ENCODE measurements at regions not wholly inside any gene's neighbourhood (a gene's known extent, or its start where the extent isn't known, plus 50 kb on each side); places are given as distances from the start of the nearest gene placed in this dataset.

- no peaks in the 10 kb centered on the region for H3K4me1 ChIP-seq
- intact Hi-C loops (cut with DNase I; ENCODE audit: low total_unique reads), result no loop called here
- H3K36me3 ChIP-seq, result no peaks in the 10 kb centered on the region
- no peaks in the 10 kb centered on the region for H3K9me3 ChIP-seq
- no peak overlapping the region for H3K4me3 ChIP-seq
- H3K27me3 ChIP-seq, result no peaks in the 10 kb centered on the region
- TF ChIP-seq CTCF (IDR thresholded peaks at IDR 0.05) (no peak), POLR2A (IDR thresholded peaks at IDR 0.05) (no peak), POLR2AphosphoS5 (IDR thresholded peaks at IDR 0.05) (no peak)
- no peak overlapping the region for H3K27ac ChIP-seq
- DNase-seq (ENCODE audit: low spot score in 2 of 2), result no peak
Observed at GRCh38 chr1:242774256-242774655, 249.8 kb upstream of the PLD5 start.

GRCh38 chr1:242770366-242770765 is 245.9 kb upstream of the PLD5 start:
- Histone ChIP-seq H3K4me3 (no peak overlapping the region), H3K36me3 (no peaks in the 10 kb centered on the region), H3K4me1 (no peaks in the 10 kb centered on the region), H3K27ac (no peak overlapping the region), H3K9me3 (peaks cover 0 to 4% of the 10 kb centered on the region in 2 donors), H3K27me3 (no peaks in the 10 kb centered on the region)
- TF ChIP-seq POLR2A (IDR thresholded peaks at IDR 0.05) (no peak), CTCF (IDR thresholded peaks at IDR 0.05) (no peak), POLR2AphosphoS5 (IDR thresholded peaks at IDR 0.05) (no peak)
- DNase-seq (ENCODE audit: low spot score in 2 of 2), result no peak
- intact Hi-C loops (cut with DNase I; ENCODE audit: low total_unique reads), result no loop called here

GRCh38 chr1:242764161-242764560 is 239.7 kb upstream of the PLD5 start:
- no peaks in the 10 kb centered on the region for H3K27me3 ChIP-seq
- H3K4me3 ChIP-seq, result no peak overlapping the region
- H3K36me3 ChIP-seq, result no peaks in the 10 kb centered on the region
- DNase-seq (ENCODE audit: low spot score in 2 of 2), result no peak
- H3K9me3 ChIP-seq, result peaks cover 0 to 6% of the 10 kb centered on the region in 2 donors
- intact Hi-C loops (cut with DNase I; ENCODE audit: low total_unique reads), result no loop called here
- H3K27ac ChIP-seq, result no peak overlapping the region
- H3K4me1 ChIP-seq, result no peaks in the 10 kb centered on the region
- TF ChIP-seq POLR2AphosphoS5 (IDR thresholded peaks at IDR 0.05), result no peak
- no peak for TF ChIP-seq CTCF (IDR thresholded peaks at IDR 0.05)
- no peak for TF ChIP-seq POLR2A (IDR thresholded peaks at IDR 0.05)

- no peaks in the 10 kb centered on the region for H3K36me3 ChIP-seq
- no peak for TF ChIP-seq POLR2AphosphoS5 (IDR thresholded peaks at IDR 0.05)
- no peak for TF ChIP-seq CTCF (IDR thresholded peaks at IDR 0.05)
- TF ChIP-seq POLR2A (IDR thresholded peaks at IDR 0.05), result no peak
- H3K27ac ChIP-seq, result no peak overlapping the region
- H3K9me3 ChIP-seq, result peaks cover 0 to 6% of the 10 kb centered on the region in 2 donors
- H3K27me3 ChIP-seq, result no peaks in the 10 kb centered on the region
- no peak for DNase-seq (ENCODE audit: low spot score in 2 of 2)
- no peak overlapping the region for H3K4me3 ChIP-seq
- intact Hi-C loops (cut with DNase I; ENCODE audit: low total_unique reads), result no loop called here
- H3K4me1 ChIP-seq, result no peaks in the 10 kb centered on the region
Observed at GRCh38 chr1:242761556-242761955, 237.1 kb upstream of the PLD5 start.

- TF ChIP-seq POLR2A (IDR thresholded peaks at IDR 0.05), result no peak
- no peak for TF ChIP-seq CTCF (IDR thresholded peaks at IDR 0.05)
- no peak for TF ChIP-seq POLR2AphosphoS5 (IDR thresholded peaks at IDR 0.05)
- no peaks in the 10 kb centered on the region for H3K9me3 ChIP-seq
- no peaks in the 10 kb centered on the region for H3K4me1 ChIP-seq
- intact Hi-C loops (cut with DNase I; ENCODE audit: low total_unique reads), result no loop called here
- no peaks in the 10 kb centered on the region for H3K27me3 ChIP-seq
- DNase-seq (ENCODE audit: low spot score in 2 of 2), result no peak
- no peak overlapping the region for H3K27ac ChIP-seq
- H3K36me3 ChIP-seq, result no peaks in the 10 kb centered on the region
- H3K4me3 ChIP-seq, result no peak overlapping the region
Observed at GRCh38 chr1:242754926-242755325, 230.4 kb upstream of the PLD5 start.

Measured in breast epithelium (tissue), 4 donors.